ENCODE measurements at regions not wholly inside any gene's neighbourhood (a gene's known extent, or its start where the extent isn't known, plus 50 kb on each side); places are given as distances from the start of the nearest gene placed in this dataset.

- no peak for DNase-seq
Measured at GRCh38 chr2:16318474-16319195, 347.0 kb downstream of the CYRIA start.

- no peak for DNase-seq
Measured at GRCh38 chr2:16318051-16318450, 347.6 kb downstream of the CYRIA start.

- DNase-seq, result no peak
Measured at GRCh38 chr2:16317211-16317830, 348.3 kb downstream of the CYRIA start.

GRCh38 chr2:16316456-16317210, 349.0 kb downstream of the CYRIA start:
- DNase-seq, result no peak

GRCh38 chr2:16315908-16316307, 349.7 kb downstream of the CYRIA start:
- DNase-seq, result no peak

GRCh38 chr2:16315458-16315835, 350.2 kb downstream of the CYRIA start:
- DNase-seq, result no peak

GRCh38 chr2:16314691-16315457, 350.8 kb downstream of the CYRIA start:
- no peak for DNase-seq

- DNase-seq, result no peak
Measured at GRCh38 chr2:16314001-16314400, 351.6 kb downstream of the CYRIA start.

- no peak for DNase-seq
Measured at GRCh38 chr2:16313235-16313975, 352.2 kb downstream of the CYRIA start.

- DNase-seq, result no peak
Measured at GRCh38 chr2:16312771-16313170, 352.9 kb downstream of the CYRIA start.

GRCh38 chr2:16311521-16312440, 353.9 kb downstream of the CYRIA start:
- DNase-seq, result no peak

- DNase-seq, result no peak
Measured at GRCh38 chr2:16308816-16309215, 356.8 kb downstream of the CYRIA start.

GRCh38 chr2:16304876-16305590, 360.6 kb downstream of the CYRIA start:
- no peak for DNase-seq

- no peak for DNase-seq
Measured at GRCh38 chr2:16303761-16304160, 361.9 kb downstream of the CYRIA start.

- DNase-seq, result no peak
Measured at GRCh38 chr2:16303273-16303577, 362.4 kb downstream of the CYRIA start.

GRCh38 chr2:16302431-16303272, 362.3 kb downstream of the MYCN start:
- no peak for DNase-seq

GRCh38 chr2:16301961-16302360, 361.6 kb downstream of the MYCN start:
- no peak for DNase-seq

- DNase-seq, result no peak
Measured at GRCh38 chr2:16298866-16299265, 358.5 kb downstream of the MYCN start.
